ENCODE measurements at regions not wholly inside any gene's neighbourhood (a gene's known extent, or its start where the extent isn't known, plus 50 kb on each side); places are given as distances from the start of the nearest gene placed in this dataset.

DNA sequence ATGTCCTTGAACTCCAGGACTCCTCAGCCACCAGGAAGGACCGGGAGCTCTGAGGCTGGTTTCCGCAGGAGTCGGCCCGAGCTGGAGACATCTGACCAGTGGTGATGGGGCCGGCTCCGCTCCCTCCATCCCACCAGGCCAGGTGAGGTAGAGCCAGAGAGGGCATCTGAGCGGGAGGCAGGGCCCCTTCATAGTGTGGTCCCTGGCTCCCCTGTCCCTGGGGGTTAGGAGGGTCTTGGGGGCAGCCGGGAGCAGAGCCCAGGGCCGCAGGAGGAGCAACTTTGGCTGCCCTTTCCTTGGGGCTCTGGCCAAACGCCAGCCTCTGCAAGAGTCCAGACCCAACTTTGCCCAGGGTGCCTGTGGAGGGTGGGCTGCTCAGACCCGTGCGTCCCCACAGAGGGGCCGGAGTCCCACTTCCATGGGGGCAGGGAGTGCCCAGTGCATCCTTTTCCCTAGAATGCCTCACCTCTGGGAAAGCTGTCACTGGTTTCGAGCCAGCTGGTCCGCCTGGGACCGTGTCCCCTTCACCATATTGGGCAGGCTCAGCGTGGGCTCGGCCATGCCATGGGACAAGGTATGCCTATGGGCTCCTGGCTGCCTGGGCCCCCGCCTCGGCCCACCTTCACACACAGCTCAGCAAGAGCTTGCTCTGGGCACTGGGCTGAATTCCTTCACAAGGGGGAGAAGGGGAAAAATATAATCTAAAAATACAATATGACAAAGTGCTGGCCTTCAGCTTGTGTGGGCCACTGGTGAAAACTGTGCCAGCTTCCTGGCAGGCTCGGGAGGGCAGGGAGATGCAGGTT is 148.6 kb downstream of the TWIST2 start:
- DNase-seq = peak in 1 of 2 donors; percentile 47
- Histone ChIP-seq H3K9me3 (peaks cover 0 to 6% (median 0%) of the 10 kb centered on the region in 4 donors), H3K27ac (no peak overlapping the region), H3K4me3 (no peak overlapping the region), H3K27me3 (no peaks in the 10 kb centered on the region), H3K4me1 (no peaks in the 10 kb centered on the region), H3K36me3 (no peaks in the 10 kb centered on the region)
- ATAC-seq (ENCODE audit: low FRiP score in 2 of 2) = peak in 1 of 2 donors; percentile 22
- 90 to 92% methylated on average over 6 to 20 of the region's 21 CpGs for WGBS, 2 donors
- TF ChIP-seq EP300 (IDR thresholded peaks at IDR 0.05) = no peak
- TF ChIP-seq POLR2AphosphoS5 (IDR thresholded peaks at IDR 0.05) = no peak
- TF ChIP-seq, protein P1, sequence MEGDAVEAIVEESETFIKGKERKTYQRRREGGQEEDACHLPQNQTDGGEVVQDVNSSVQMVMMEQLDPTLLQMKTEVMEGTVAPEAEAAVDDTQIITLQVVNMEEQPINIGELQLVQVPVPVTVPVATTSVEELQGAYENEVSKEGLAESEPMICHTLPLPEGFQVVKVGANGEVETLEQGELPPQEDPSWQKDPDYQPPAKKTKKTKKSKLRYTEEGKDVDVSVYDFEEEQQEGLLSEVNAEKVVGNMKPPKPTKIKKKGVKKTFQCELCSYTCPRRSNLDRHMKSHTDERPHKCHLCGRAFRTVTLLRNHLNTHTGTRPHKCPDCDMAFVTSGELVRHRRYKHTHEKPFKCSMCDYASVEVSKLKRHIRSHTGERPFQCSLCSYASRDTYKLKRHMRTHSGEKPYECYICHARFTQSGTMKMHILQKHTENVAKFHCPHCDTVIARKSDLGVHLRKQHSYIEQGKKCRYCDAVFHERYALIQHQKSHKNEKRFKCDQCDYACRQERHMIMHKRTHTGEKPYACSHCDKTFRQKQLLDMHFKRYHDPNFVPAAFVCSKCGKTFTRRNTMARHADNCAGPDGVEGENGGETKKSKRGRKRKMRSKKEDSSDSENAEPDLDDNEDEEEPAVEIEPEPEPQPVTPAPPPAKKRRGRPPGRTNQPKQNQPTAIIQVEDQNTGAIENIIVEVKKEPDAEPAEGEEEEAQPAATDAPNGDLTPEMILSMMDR (IDR thresholded peaks at IDR 0.05) = no peak
- no peak for TF ChIP-seq POLR2A (IDR thresholded peaks at IDR 0.05)

DNA sequence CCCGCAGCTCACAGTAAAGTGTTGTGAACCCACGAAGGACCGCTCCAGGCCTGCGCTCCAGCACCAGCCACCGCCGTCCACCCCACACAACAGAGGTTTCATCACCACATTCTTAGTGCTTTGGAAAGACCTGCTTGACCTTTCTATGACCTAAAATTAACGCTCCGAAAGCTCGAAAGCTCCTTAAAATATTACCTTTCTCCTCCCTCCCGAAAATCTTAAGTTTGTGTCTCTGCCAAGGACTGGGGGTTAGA is 149.2 kb downstream of the TWIST2 start:
- WGBS, 2 donors = 34 to 73% methylated on average over 4 to 10 of the region's 10 CpGs
- no peaks in the 10 kb centered on the region for H3K36me3 ChIP-seq

GRCh38 chr2:238997684-238998083 is 149.8 kb downstream of the TWIST2 start:
- no peaks in the 10 kb centered on the region for H3K4me1 ChIP-seq
- H3K9me3 ChIP-seq = peaks cover 0 to 6% (median 0%) of the 10 kb centered on the region in 4 donors
- TF ChIP-seq POLR2AphosphoS5 (IDR thresholded peaks at IDR 0.05) (no peak), POLR2A (IDR thresholded peaks at IDR 0.05) (no peak), EP300 (IDR thresholded peaks at IDR 0.05) (no peak)
- TF ChIP-seq, protein P1 (IDR thresholded peaks at IDR 0.05) = no peak
- H3K27ac ChIP-seq = no peak overlapping the region
- H3K4me3 ChIP-seq = no peak overlapping the region
- DNase-seq (no peak), ATAC-seq (ENCODE audit: low FRiP score in 2 of 2) (no peak)
- H3K36me3 ChIP-seq = no peaks in the 10 kb centered on the region
- 75 to 80% methylated on average over 8 to 10 of the region's 10 CpGs for WGBS, 2 donors
- no peaks in the 10 kb centered on the region for H3K27me3 ChIP-seq

More for the DNA sequence above, 149.2 kb downstream of the TWIST2 start:
- H3K4me1 ChIP-seq = no peaks in the 10 kb centered on the region
- H3K9me3 ChIP-seq = peaks cover 0 to 6% (median 0%) of the 10 kb centered on the region in 4 donors
- no peak overlapping the region for H3K27ac ChIP-seq
- H3K4me3 ChIP-seq = no peak overlapping the region
- ATAC-seq (ENCODE audit: low FRiP score in 2 of 2) = no peak
- DNase-seq = peak in 1 of 2 donors; percentile 24
- TF ChIP-seq POLR2A (IDR thresholded peaks at IDR 0.05) = no peak
- no peak for TF ChIP-seq EP300 (IDR thresholded peaks at IDR 0.05)
- no peak for TF ChIP-seq POLR2AphosphoS5 (IDR thresholded peaks at IDR 0.05)
- TF ChIP-seq, protein P1 (IDR thresholded peaks at IDR 0.05) = no peak
- no peaks in the 10 kb centered on the region for H3K27me3 ChIP-seq
